Upper lobe of right lung (tissue), 1 donor: ENCODE measurements at regions not wholly inside any gene's neighbourhood (a gene's known extent, or its start where the extent isn't known, plus 50 kb on each side); places are given as distances from the start of the nearest gene placed in this dataset.
A peak's percentile ranks its signal among the peaks of the same experiment; 100 is the strongest.

ENCODE experiments used
- ATAC-seq: fragments of 200-7000 bp; cut with Tn5 transposase; one replicate; pipeline ENCODE4 v1.9.1; 2020; ENCODE audit warnings: mild to moderate bottlenecking, moderate library complexity
- DNase-seq: peaks from one replicate; pipeline ENCODE4 v3.0.0-alpha.2; 2020
- H3K27ac ChIP-seq: fragments of 200-600 bp; one replicate; pipeline ENCODE4 v1.8.0; 2022
- H3K27me3 ChIP-seq: fragments of 200-600 bp; one replicate; pipeline ENCODE4 v1.8.0; 2022; ENCODE audit warnings: mild to moderate bottlenecking
- H3K36me3 ChIP-seq: fragments of 200-600 bp; one replicate; pipeline ENCODE4 v1.8.0; 2022
- H3K4me1 ChIP-seq: fragments of 200-600 bp; one replicate; pipeline ENCODE4 v1.8.0; 2022
- H3K4me3 ChIP-seq: fragments of 200-600 bp; one replicate; pipeline ENCODE4 v1.8.0; 2022; ENCODE audit warnings: mild to moderate bottlenecking
- H3K9me3 ChIP-seq: fragments of 200-600 bp; one replicate; pipeline ENCODE4 v1.8.0; 2022
- intact Hi-C: fragments of 100-400 bp; cut with DNase I; formaldehyde crosslinking; loops from one replicate; pipeline ENCODE4 v1.11.0; 2022
- TF ChIP-seq, protein P1 (sequence below): fragments of 200-600 bp; IDR thresholded peaks from one replicate; pipeline ENCODE4 v1.8.0; 2022; ENCODE audit warnings: antibody characterized with exemption
- donor health status: DM: no; HTN: yes; CAD: no; lungs with severe emphysema.

- H3K27me3 ChIP-seq = peaks cover 10% of the 10 kb centered on the region
- H3K36me3 ChIP-seq = no peaks in the 10 kb centered on the region
- DNase-seq = no peak
- no peaks in the 10 kb centered on the region for H3K9me3 ChIP-seq
- no peaks in the 10 kb centered on the region for H3K4me1 ChIP-seq
- intact Hi-C loops = no loop called here
- ATAC-seq = no peak
- no peak overlapping the region for H3K27ac ChIP-seq
- no peak overlapping the region for H3K4me3 ChIP-seq
- TF ChIP-seq, protein P1, sequence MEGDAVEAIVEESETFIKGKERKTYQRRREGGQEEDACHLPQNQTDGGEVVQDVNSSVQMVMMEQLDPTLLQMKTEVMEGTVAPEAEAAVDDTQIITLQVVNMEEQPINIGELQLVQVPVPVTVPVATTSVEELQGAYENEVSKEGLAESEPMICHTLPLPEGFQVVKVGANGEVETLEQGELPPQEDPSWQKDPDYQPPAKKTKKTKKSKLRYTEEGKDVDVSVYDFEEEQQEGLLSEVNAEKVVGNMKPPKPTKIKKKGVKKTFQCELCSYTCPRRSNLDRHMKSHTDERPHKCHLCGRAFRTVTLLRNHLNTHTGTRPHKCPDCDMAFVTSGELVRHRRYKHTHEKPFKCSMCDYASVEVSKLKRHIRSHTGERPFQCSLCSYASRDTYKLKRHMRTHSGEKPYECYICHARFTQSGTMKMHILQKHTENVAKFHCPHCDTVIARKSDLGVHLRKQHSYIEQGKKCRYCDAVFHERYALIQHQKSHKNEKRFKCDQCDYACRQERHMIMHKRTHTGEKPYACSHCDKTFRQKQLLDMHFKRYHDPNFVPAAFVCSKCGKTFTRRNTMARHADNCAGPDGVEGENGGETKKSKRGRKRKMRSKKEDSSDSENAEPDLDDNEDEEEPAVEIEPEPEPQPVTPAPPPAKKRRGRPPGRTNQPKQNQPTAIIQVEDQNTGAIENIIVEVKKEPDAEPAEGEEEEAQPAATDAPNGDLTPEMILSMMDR = no peak
Measured at GRCh38 chr7:25933921-25934320, 218.1 kb upstream of the NFE2L3 start.

GRCh38 chr7:25940086-25940906 lies 211.7 kb upstream of the NFE2L3 start:
- DNase-seq (no peak), ATAC-seq (no peak)
- Histone ChIP-seq H3K27me3 (peaks cover 7% of the 10 kb centered on the region), H3K4me3 (no peak overlapping the region), H3K4me1 (no peaks in the 10 kb centered on the region), H3K27ac (no peak overlapping the region), H3K36me3 (no peaks in the 10 kb centered on the region), H3K9me3 (no peaks in the 10 kb centered on the region)
- TF ChIP-seq, protein P1 = no peak
- intact Hi-C loops = no loop called here

GRCh38 chr7:25944777-25945515 lies 207.1 kb upstream of the NFE2L3 start:
- peaks cover 4% of the 10 kb centered on the region for H3K27me3 ChIP-seq
- intact Hi-C loops = no loop called here
- H3K4me1 ChIP-seq = peaks cover 10% of the 10 kb centered on the region
- DNase-seq (no peak), ATAC-seq (peak; percentile 63)
- H3K27ac ChIP-seq = no peak overlapping the region
- H3K36me3 ChIP-seq = no peaks in the 10 kb centered on the region
- H3K4me3 ChIP-seq = no peak overlapping the region
- TF ChIP-seq, protein P1 = no peak
- H3K9me3 ChIP-seq = no peaks in the 10 kb centered on the region

- Histone ChIP-seq H3K27ac (no peak overlapping the region), H3K9me3 (no peaks in the 10 kb centered on the region), H3K4me1 (peaks cover 15% of the 10 kb centered on the region), H3K4me3 (no peak overlapping the region), H3K36me3 (no peaks in the 10 kb centered on the region), H3K27me3 (peaks cover 4% of the 10 kb centered on the region)
- ATAC-seq (no peak), DNase-seq (no peak)
- TF ChIP-seq, protein P1 = no peak
- intact Hi-C loops = no loop called here
Measured at GRCh38 chr7:25945608-25946007, 206.4 kb upstream of the NFE2L3 start.

DNA sequence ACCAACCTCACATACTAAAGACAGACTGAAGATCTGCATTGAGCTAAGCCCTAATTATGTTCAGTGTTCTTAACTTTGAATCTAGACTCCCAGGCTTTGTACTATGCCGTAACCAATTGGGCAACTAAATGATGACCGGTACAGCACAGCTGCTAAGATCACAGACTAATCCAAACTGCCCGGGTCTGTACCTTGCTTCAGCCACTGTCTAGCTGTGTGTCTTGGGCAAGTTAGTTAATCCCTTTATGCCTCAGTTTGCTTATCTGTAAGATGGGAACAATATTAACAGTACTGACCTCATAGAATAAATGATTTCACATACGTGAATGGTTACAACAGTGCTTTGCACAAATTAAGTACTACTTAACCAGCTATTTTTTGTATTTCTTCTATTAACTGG lies 205.8 kb upstream of the NFE2L3 start:
- ATAC-seq (no peak), DNase-seq (no peak)
- intact Hi-C loops = no loop called here
- Histone ChIP-seq H3K4me3 (no peak overlapping the region), H3K27me3 (peaks cover 4% of the 10 kb centered on the region), H3K36me3 (no peaks in the 10 kb centered on the region), H3K4me1 (peaks cover 15% of the 10 kb centered on the region), H3K27ac (no peak overlapping the region), H3K9me3 (no peaks in the 10 kb centered on the region)
- TF ChIP-seq, protein P1 = no peak
